GM19324 (cell line): ENCODE measurements at regions not wholly inside any gene's neighbourhood (a gene's known extent, or its start where the extent isn't known, plus 50 kb on each side); places are given as distances from the start of the nearest gene placed in this dataset.

Experiments
- ATAC-seq: cut with Tn5 transposase; IDR thresholded peaks from one replicate; pipeline ENCODE4 v1.9.1; 2021; ENCODE audit warnings: mild to moderate bottlenecking, moderate library complexity; ENCODE audit not compliant: unreplicated experiment, low FRiP score

GRCh38 chr22:49166746-49167145, 660.9 kb downstream of the BRD1 start:
- no peak for ATAC-seq

GRCh38 chr22:49166211-49166610, 661.5 kb downstream of the BRD1 start:
- no peak for ATAC-seq

- no peak for ATAC-seq
Measured at GRCh38 chr22:49164773-49165320, 662.8 kb downstream of the BRD1 start.

- ATAC-seq: no peak
Measured at GRCh38 chr22:49163960-49164690, 663.5 kb downstream of the BRD1 start.

- ATAC-seq: no peak
Measured at GRCh38 chr22:49163258-49163959, 664.3 kb downstream of the BRD1 start.

- no peak for ATAC-seq
Measured at GRCh38 chr22:49162841-49163240, 664.8 kb downstream of the BRD1 start.

- no peak for ATAC-seq
Measured at GRCh38 chr22:49161002-49161850, 666.4 kb downstream of the BRD1 start.

- no peak for ATAC-seq
Measured at GRCh38 chr22:49160261-49161001, 667.2 kb downstream of the BRD1 start.

GRCh38 chr22:49159711-49160110, 668.0 kb downstream of the BRD1 start:
- ATAC-seq: no peak

- ATAC-seq: no peak
Measured at GRCh38 chr22:49158741-49159564, 668.7 kb downstream of the BRD1 start.

- ATAC-seq: no peak
Measured at GRCh38 chr22:49157529-49158339, 669.9 kb downstream of the BRD1 start.

GRCh38 chr22:49156662-49157285, 670.9 kb downstream of the BRD1 start:
- no peak for ATAC-seq

GRCh38 chr22:49155770-49156580, 671.7 kb downstream of the BRD1 start:
- no peak for ATAC-seq

- no peak for ATAC-seq
Measured at GRCh38 chr22:49155039-49155769, 672.5 kb downstream of the BRD1 start.

- ATAC-seq: no peak
Measured at GRCh38 chr22:49154433-49154832, 673.2 kb downstream of the BRD1 start.

- ATAC-seq: no peak
Measured at GRCh38 chr22:49153921-49154320, 673.8 kb downstream of the BRD1 start.
